ENCODE measurements at regions not wholly inside any gene's neighbourhood (a gene's known extent, or its start where the extent isn't known, plus 50 kb on each side); places are given as distances from the start of the nearest gene placed in this dataset.

DNA sequence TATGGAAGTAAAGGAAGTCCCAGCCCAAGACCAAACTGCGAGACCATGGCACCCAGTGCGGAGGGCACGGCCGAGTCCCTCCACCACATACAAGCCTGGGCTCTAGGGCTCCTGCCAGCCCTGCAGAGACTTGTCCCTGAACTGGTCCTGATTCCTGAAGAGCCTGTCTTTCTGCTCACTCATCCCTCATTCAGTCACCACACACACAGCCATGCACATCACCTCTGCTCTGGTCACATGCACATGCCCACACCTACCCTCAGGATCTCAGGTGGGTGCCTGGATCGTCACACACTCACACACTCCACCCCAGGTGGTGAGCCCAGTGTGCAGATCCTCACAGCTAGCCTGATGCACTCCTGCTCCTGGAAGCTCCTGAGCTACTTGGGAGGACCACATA, 71.4 kb upstream of the LAPTM4A start:
- CTCF ChIA-PET, result interaction anchor here (0.8 to 6.2 kb wide), 2 partner anchors 12 to 15 kb away, joined by 3 to 47 read pairs; no protein-coding TSS in a partner anchor
- no peak for DNase-seq (ENCODE audit: low read depth, low spot score)
- no peak overlapping the region for H3K4me3 ChIP-seq (ENCODE audit: low read depth, low read length)
- TF ChIP-seq, protein P1, sequence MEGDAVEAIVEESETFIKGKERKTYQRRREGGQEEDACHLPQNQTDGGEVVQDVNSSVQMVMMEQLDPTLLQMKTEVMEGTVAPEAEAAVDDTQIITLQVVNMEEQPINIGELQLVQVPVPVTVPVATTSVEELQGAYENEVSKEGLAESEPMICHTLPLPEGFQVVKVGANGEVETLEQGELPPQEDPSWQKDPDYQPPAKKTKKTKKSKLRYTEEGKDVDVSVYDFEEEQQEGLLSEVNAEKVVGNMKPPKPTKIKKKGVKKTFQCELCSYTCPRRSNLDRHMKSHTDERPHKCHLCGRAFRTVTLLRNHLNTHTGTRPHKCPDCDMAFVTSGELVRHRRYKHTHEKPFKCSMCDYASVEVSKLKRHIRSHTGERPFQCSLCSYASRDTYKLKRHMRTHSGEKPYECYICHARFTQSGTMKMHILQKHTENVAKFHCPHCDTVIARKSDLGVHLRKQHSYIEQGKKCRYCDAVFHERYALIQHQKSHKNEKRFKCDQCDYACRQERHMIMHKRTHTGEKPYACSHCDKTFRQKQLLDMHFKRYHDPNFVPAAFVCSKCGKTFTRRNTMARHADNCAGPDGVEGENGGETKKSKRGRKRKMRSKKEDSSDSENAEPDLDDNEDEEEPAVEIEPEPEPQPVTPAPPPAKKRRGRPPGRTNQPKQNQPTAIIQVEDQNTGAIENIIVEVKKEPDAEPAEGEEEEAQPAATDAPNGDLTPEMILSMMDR (IDR thresholded peaks at IDR 0.05; ENCODE audit: insufficient read depth, low read length, missing control alignments), result no peak
- POLR2A ChIA-PET, result no interaction called here

DNA sequence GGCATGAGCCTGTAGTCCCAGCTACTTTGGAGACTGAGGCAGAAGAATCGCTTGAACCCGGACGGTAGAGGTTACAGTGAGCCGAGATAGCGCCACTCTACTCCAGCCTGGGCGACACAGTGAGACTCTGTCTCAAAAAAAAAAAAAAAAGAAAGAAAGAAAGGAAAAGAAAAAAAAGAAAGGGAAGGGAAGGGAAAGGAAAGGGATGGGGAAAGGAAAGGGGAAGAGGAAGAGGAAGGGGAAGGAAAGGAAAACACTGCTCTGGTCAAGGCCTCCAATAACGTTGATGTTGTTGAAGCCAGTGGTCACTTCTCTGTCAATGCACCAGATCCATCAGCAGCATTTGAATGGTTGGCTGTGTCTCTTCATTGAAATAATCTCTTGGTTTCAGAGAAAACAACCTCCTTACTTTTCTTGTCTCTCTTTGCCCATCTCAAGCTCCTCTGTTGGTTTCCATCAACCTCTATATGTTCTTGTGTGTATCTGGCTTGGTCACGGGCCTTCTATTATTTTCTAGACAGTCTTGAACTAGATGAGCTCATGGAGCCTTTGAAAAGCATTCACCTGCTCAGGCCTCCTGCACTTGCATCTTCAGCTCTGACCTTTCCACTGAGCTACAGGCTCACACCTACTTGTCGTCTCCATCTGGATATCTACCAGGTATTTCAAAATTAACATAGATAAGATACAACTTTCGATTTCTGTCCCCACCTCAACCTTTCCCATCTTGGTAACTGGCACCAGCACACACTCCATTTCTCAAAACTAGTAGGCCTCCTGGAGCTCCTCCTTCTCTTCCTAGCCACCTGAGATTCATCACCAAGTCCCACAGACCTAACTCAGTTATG, 69.4 kb upstream of the LAPTM4A start:
- CTCF ChIA-PET, result interaction anchor here (0.9 to 1.7 kb wide), 7 partner anchors 9 to 170 kb away, joined by 3 to 11 read pairs (median 4); no protein-coding TSS in a partner anchor
- TF ChIP-seq, protein P1 (IDR thresholded peaks at IDR 0.05; ENCODE audit: insufficient read depth, low read length, missing control alignments), result no peak
- POLR2A ChIA-PET, result no interaction called here
- DNase-seq (ENCODE audit: low read depth, low spot score), result no peak
- no peak overlapping the region for H3K4me3 ChIP-seq (ENCODE audit: low read depth, low read length)

DNA sequence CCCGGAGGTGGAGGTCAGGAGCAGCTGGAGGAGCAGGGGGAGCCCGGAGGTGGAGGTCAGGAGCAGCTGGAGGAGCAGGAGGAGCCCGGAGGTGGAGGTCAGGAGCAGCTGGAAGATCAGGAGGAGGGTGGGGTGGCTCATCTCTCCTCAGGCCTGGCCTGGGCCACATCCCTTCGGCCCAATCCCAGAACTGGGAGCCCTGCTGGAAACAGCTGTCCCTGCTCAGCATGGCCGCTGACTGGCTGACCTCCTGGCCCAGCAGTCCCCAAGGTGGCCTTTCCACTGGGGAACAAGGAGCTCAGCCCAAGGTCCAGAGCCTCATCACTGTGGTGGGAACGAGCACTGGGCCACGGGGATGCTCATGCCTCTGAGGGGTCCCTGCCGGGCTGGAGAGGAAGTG, 66.6 kb upstream of the LAPTM4A start:
- H3K4me3 ChIP-seq (ENCODE audit: low read depth, low read length), result no peak overlapping the region
- CTCF ChIA-PET, result interaction anchor here (1.2 to 1.9 kb wide), 2 partner anchors 14 to 103 kb away, joined by 3 to 8 read pairs; no protein-coding TSS in a partner anchor
- TF ChIP-seq, protein P1 (IDR thresholded peaks at IDR 0.05; ENCODE audit: insufficient read depth, low read length, missing control alignments), result no peak
- POLR2A ChIA-PET, result no interaction called here
- no peak for DNase-seq (ENCODE audit: low read depth, low spot score)

DNA sequence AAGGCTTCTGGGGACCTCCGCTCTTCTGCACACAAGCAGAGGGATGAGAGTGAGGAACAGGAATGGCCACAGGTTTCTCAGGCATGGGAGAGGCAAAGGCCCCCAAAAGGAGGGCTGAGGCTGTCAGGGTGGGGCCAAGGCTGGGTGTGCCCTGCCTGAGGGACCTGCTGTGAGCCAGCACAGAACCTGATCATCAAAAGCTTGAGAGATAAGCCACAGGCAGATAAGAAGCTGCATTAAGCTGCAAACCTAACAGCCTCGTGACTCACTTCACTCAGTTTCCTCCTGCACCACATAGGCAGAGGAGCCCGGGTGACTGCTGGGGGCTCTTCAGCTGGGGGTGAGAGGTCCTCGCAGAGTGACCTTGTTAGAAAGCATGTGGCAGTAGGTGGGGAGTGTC, 64.5 kb upstream of the LAPTM4A start:
- H3K4me3 ChIP-seq (ENCODE audit: low read depth, low read length), result no peak overlapping the region
- TF ChIP-seq, protein P1 (IDR thresholded peaks at IDR 0.05; ENCODE audit: insufficient read depth, low read length, missing control alignments), result no peak
- POLR2A ChIA-PET, result no interaction called here
- CTCF ChIA-PET, result interaction anchor here (1.7 kb wide), 1 partner anchor 13 kb away, joined by 4 read pairs; no protein-coding TSS in a partner anchor
- DNase-seq (ENCODE audit: low read depth, low spot score), result no peak

DNA sequence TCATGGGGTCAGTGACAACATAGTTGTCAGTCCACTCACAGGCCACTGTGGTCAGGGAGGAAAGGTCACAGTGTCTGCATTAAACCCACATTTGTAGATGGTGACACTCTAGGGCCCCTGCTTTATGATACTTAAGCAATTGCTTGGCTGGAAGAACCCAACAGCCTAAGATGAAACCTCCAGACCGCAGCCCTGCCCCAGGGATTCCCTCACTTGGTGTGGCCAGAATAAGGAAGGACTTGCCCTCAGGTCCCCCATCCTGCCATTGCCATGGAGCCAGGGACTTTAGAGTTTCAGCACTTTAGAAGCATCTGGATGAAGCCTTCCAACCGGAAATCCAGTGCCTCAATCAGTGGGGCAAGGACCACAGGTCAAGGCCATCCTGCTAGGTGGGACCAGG, 63.9 kb upstream of the LAPTM4A start:
- POLR2A ChIA-PET, result no interaction called here
- no peak for DNase-seq (ENCODE audit: low read depth, low spot score)
- TF ChIP-seq, protein P1 (IDR thresholded peaks at IDR 0.05; ENCODE audit: insufficient read depth, low read length, missing control alignments), result no peak
- no peak overlapping the region for H3K4me3 ChIP-seq (ENCODE audit: low read depth, low read length)
- CTCF ChIA-PET, result interaction anchor here (0.7 to 1.7 kb wide), 3 partner anchors 11 to 14 kb away, joined by 3 to 4 read pairs (median 3); no protein-coding TSS in a partner anchor

Measured in AG04449 (cell line).